ENCODE measurements at regions not wholly inside any gene's neighbourhood (a gene's known extent, or its start where the extent isn't known, plus 50 kb on each side); places are given as distances from the start of the nearest gene placed in this dataset.
"Not testable (repeated sequence)": the region's sequence is repeated elsewhere in the genome, so short reads cannot be mapped to it uniquely, and the experiment has no call there.

DNA sequence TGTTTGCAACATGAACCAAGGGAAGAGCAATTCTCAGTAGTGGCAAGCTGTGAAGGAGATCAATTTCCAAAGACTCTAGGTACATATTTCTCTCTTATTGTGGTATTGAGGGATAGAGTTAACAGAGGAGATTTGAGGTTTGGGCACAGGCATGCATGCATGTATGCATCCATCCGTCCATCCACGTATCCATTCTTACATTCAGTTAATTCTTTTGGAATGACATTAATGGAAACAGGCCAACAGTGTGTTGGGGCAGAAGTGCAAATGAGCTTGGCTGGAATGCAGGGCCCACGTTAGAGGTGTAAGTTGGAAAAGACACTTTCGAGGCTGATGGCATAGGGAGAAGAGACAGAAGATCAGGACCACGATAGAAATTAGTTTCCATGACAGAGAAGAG, 216.9 kb upstream of the PELI2 start:
- no peak for DNase-seq

DNA sequence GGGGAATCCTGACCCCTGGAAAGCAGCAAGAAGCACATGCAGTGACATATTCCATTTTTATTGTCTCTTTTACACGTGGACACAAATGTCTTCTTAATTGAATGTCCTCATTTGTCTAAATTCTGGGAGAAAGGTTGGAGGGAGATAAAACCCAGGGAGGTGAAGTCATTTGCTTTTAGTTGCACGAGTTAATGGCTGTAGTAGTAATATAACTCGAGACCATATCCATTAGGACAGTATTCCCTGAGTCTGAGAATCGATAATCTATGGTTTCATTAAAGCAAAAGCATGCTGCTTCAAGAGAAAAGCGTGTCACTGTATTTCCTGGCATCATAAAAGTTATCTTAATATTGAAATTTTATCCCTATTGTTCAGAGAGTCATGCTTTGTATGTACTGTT, 216.0 kb upstream of the PELI2 start:
- no peak for DNase-seq

DNA sequence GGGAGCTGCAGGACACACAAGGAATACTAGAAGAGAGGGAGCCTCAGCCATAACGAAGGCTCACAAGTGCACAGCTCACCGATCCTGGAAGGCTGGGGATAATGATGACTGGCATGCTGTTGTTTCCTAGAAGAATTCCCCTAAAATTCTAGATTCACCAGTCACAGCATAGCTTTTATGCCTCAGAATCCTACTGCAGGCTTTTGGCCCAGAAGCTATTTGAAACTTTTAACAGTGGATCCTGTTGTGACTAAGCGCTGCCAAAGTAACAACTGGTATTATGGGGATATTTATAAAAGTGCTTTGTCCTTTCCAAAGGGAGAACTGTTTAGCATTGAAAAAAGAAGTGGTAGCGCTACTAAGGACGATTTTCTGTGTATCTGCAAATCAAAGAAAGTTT, 214.1 kb upstream of the PELI2 start:
- no peak for DNase-seq

DNA sequence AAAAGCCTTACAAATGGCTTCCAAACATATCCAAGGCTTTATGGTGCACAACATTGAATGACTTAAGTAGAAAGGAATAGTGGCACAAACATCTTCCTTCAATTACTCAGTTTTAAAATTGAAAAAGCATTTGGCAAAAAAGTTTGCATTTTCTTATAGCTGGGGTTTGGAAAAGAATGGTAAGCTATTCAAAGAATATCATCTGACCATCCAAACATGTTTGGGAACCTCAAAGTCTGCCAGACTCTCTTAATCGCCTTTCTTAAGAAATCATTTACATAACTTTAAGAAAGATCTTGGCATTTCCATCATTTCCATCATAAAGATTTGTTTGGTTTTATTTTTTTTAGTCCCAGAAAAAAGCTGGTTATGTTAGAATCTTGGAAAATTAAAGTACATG, 210.1 kb upstream of the PELI2 start:
- no peak for DNase-seq

DNA sequence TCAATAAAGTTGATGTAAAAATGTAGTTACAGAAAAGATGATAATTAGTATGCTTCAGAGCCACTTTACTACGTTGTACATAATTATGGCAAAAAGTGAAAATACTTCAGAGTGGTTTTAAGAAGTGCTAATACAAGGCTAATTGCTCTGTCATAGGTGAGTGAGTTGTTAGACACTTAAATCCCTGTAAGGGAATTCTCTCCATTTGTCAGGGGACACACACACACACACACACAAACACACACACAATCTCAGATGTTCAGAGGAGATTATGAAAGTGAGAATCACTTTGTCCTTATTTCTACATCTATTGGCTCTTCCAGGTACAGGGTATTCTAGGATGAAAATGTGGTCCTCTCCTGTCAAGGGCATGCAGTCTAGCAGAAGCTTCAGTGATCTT, 208.3 kb upstream of the PELI2 start:
- no peak for DNase-seq

DNA sequence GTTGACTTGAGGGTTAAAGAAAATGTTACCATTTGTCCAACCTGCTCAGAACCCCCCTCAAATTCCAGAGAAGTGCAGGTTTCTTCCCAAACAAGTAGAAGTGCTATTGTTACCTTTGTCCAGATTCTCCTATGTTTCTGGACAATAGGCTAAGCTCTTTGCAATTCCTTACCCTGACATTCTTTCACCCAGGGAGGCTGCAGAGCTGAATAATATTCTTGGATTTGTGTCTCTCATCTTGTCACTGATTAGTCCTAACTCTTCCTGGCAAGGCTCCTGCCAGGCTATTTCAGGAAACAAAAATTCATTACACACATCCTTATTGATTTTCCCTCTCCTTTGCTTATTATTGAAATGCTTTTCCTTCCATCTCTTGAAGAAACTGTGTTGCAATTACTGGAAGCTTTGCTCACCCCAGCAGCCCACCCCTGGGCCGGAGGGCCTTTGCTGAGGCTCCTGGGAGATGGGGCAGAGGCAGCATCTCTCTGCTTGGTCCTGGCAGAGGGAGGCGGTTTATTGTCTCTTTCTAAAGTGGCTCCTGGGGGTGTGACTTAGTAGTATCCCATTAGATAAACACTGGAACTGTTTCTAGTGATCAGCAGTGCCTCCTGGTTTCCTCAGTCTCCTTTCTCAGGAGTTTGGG, 207.5 kb upstream of the PELI2 start:
- no peak for DNase-seq

DNA sequence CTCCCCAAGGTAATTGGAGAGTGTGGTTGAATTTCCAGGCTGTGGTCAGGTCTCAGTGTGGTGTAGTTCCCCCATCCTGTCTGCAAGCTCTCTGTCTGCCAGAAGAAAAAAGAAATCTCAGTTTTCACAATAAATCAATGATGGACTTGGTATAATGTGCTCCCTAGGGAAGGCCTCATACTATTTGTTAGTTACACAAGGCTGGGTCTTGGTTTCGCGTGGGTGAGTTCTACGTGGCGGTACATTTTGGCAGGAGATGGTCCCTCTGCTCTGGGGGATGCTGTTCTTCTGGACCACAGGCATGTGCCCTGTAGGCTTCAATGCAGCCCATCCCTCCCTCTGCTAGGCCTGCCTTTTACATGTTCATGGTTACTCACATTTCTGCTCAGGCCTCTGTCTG, 206.4 kb upstream of the PELI2 start:
- DNase-seq: no peak

DNA sequence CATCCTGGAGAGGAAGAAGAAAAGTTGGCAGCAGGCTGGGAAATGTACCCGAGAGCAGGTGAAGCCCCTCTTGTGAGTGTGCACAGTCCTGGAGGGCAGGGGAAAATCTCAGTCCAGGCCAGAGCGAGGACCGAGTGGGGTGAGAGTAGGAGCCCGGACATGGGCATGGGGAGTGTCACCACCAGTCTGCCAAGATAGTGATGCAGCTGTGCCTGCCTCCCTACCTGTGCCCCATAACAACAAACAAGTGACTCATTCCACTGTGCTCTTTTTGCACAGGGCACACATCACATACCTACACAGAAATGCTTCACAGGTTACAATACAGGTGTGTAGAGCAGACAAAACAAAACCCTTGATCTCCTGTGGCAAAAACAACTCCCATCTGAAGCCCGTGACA, 205.9 kb upstream of the PELI2 start:
- no peak for DNase-seq

DNA sequence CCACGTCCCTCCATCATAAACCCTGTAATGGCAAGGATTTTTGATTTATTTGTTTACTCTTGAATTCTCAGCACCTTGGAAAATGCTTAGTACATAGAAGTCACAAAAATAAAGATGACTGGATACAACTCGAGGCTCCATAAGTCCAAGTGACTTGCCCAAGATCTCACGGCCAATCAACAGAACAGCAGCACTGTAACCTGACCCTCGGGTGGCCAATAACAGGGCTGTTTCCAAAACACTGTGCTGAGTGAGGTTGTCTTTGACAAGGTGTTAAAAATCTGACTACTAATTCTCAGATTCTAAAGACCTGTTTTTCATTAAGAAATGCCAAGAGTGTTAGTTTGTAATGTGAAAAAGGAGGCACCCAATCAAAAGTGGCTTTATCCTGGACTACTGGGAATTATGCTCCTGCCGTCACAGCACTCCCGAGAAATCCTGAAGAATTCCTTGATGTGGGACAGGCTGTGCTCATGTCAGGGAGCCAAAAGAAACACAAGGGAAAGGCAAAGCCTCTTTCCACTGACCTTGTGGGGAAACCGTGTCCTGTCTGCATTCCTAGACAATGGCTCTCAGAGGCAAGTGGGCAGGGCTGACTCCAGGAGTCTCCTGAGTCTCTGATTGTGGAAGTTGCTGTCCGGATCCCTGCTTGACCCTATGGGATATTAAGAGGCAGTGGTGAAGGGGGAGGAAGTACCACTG, 204.7 kb upstream of the PELI2 start:
- DNase-seq: no peak

DNA sequence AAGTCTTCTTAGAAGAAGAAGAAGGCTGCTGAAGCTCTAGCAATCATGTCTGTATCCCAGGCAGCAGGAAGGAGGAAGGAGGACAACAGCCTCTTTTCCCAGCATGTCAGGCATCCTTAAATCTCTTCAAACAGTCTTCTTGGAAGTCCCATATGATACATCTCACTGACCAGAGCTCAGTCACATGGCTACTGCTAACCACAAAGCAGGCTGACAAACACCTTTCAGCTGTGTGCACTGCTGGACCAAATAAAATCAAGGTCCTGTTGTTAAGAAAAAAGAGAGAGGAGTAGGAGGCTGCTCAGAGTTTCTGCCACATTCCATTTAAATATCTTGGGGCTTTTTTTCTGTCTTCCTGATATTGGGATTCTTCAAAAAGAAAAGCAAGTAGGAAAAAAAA, 203.4 kb upstream of the PELI2 start:
- no peak for DNase-seq

DNA sequence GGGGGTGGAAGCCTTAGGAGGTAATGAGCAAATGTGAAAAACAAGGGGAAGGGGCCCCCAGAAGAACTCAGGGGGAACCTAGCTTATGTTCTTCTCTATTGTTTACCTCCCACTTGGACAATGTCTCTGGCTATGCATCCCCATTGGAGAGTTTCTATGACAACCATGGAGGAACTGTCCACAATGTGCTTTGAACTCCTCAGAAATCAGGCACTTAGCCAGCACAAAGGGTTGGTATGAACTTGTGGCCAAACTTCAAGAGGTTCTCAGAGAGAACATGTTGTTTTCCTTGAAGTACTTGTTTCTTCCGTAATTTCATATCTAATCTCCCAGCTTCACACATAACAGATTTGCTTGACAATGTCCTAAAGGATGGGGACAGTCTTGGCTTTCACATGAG, 202.8 kb upstream of the PELI2 start:
- DNase-seq: no peak

DNA sequence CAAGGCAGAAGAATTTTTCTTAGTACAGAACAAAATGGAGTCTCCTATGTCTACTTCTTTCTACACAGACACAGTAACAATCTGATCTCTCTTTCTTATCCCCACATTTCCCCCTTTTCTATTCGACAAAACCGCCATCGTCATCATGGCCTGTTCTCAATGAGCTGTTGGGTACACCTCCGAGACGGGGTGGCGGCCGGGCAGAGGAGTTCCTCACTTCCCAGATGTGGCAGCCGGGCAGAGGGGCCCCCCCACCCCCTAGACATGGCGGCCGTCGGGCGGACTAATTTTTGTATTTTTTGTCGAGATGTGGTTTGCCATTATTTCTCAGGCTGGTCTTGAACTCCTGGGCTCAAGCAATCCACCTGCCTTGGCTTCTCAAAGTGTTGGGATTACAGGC, 198.4 kb upstream of the PELI2 start:
- not testable (repeated sequence) for DNase-seq

DNA sequence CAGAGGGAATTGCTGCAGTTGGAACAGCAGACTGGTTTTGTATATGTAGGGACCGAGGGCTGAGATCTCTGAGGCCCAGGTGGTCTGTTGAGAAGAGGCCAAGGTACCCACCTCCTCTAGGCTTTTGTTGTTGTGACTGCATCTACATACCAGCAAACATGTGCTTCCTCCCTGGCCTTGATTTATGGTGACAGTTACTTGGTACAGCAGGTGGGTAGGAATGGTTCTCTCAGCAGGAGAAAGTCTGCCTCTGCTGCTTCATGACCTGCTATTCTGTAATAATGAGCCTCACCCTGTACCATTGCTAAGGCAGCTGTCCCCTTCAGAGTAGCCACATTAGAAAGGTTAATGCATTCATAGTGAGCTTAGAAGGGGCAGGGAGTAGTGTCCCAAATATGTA, 196.7 kb upstream of the PELI2 start:
- DNase-seq: no peak

DNA sequence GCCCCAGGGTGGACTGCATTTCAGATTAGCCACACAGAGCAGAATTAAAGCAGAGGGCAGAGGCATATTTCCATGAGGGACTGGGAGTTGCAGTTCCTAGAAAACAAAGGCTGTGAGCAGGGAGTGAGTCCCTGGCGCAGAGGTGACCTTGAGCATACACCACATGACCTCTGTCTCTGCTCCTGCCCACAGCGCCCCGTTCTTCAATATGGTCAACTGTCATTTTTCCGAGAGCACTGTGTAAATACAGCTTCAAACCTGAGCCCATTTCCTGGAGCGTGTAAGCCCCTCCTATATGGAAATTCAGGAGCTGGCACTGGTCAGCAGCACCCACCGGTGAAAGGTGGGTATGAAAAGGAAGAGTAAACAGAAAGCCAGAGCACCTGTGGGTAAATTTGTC, 192.2 kb upstream of the PELI2 start:
- no peak for DNase-seq

DNA sequence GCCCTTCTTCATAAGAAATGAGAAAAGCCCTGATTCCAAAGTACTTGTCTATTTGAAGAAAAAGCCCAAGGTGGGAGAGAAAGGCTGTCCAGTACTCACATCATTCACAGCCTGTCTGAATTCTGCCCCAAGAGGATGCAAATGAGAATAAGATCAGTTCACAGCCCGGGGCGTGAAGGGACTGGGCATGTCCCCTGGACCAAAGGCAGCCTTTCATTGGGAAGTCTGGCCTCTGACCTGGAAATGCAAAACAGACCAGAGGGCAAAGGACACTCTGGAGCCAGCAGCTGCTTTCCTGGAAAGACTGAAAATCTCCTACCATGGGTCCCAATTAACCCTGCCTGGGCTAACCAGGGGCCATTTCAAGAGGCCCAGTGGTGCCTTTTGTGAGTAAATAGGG, 191.2 kb upstream of the PELI2 start:
- DNase-seq: no peak

DNA sequence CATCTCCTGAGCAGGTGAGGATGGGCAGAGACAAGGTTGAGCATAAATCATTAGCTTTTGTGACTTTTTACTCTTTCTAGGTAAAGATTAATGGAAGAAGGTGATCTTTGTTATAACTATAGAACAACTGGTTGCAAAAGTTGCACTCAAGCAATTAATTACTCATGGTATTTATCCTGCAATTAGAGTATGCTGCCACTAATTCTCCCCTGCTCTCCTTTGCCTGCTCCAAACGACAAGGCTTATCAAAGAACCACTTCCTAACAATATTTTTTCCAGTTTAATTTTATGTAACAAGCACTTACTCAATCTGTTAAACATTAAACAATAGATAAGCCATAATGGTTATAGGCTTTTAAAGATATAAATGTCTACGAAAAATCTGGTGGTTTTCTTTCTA, 189.9 kb upstream of the PELI2 start:
- no peak for DNase-seq

DNA sequence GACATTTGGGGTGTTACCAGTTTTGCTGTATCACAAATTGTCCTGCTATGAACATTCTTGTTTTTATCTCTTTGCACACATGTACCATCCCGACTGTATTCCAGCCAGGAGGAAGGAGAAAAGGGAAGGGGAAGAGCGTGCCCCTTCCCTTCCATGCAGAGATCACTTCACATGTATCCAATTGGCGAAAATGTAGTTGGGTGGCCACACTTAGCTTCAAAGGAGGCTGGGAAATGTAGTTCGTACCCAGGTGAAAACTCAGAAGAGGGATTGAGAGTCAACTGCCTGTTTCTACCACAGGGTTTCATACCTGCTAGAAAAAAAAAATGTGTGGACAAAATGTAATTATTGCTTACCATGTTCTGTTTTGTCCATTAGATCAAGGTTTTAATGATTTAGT, 189.1 kb upstream of the PELI2 start:
- DNase-seq: no peak

DNA sequence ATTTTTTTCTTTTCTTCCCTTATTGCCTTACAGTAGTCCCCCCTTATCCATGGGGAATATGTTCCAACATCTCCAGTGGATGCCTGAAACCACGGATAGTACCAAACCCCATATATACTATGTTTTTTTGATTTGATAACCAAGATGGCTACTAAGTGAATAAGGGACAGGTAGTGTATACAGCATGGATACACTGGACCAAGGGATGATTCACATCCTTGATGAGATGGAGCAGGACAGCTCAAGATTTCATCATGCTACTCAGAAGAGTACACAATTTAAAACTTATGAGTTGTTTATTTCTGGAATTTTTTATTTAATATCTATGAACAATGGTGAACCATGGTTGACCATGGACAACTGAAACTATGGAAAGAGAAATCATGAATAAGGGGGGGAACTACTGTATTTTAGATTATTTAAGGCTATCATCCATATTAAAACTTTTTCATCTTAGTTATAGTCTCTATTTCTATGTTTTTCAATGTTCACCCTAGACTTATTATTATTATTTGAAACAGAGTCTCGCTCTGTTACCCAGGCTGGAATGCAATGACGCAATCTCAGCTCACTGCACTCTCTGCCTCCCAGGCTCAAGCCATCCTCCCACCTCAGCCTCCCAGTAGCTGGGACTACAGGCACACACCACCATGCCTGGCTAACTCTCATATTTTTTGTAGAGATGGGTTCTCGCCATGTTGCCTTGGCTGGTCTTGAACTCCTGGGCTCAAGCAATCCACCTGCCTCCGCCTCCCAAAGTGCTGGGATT, 188.0 kb upstream of the PELI2 start:
- DNase-seq: no peak

DNA sequence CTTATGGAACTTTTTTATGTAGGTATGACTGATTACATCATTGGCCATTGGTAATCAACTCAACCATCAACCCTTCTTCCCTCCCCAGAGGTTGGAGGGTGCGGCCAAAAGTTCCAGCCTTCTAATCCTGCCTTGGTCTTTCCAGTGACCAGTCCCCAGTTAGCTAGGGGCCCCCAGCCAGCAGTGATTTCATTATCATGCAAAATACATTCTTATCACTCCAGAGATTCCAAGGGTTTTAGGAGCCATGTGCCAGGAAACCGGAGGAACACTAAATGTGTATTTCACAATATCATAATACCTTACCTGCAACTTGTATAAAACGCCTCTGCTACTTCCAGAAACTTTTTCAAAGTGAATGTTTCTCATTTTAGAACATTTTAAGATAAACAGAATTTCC, 181.5 kb upstream of the PELI2 start:
- DNase-seq: no peak

DNA sequence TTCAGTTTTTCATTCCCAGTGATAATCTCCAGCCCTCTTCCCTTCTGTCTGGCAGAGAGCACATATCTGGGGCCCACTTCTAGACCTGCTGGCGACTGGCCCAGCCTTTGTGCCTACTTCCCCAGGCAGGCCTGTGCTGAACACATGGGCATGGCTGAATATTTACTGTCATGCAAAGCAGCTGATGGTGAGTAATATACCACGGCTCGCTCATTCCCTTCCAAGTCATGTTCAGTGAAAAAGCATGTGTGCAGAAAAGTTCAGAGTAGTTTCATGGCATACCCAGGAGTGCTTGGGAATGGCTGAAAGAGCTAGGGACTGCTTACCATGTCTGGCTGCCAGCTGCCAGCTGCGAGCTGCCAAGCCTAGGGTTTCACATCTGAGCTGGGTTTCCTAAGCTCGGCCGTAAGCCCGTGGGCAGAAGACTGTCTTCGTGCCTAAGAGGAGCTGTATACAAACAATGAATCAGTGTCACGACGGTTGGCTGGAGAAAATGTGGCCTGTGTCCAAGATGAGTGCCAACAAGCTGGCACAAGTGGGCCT, 179.9 kb upstream of the PELI2 start:
- DNase-seq: no peak

DNA sequence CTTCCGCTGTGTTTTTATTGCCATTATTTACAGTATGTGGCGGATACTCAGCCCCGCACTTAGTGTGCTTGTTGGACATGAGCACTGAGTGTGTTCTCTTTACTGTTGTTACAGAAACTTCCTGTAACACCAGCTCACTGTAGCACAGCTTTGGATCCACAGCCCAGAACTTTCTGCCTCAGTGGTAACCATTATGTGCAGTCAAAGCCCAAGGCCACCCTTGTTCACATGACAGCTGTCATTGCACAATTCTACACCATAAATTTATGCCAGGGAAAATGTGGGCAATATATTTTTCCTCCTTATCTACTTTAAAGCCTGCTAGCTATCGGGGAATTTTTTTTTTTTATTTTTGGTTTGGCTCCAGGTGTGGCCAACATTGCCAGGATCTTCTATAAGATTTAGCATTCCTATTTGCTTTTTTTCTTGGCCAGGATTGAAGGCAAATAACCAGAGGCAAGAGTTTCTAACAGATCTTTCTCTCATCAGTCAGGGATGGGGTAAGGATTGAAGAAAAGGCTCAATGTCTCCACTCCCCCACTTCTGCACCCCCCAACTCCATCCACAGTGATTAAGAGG, 176.0 kb upstream of the PELI2 start:
- no peak for DNase-seq

DNA sequence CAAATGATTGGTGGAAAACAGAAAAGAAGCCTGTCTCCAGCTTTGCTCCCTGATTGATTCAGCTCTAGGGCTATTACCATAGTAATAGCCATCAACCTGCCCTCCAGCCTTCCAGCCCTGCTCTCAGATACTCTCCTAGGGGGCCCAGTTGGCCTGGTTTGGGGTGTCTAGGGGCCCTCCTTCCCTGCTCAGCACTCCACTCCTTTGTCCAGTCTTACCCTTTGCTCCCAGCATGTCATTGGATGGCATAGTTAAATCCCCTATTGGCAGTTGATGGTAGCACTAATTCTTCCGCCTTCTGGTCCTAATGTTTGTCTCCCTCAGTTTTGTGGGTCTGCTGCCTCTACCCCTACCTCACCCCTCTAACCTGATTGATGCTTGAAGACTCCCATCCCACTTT, 175.4 kb upstream of the PELI2 start:
- DNase-seq: no peak

DNA sequence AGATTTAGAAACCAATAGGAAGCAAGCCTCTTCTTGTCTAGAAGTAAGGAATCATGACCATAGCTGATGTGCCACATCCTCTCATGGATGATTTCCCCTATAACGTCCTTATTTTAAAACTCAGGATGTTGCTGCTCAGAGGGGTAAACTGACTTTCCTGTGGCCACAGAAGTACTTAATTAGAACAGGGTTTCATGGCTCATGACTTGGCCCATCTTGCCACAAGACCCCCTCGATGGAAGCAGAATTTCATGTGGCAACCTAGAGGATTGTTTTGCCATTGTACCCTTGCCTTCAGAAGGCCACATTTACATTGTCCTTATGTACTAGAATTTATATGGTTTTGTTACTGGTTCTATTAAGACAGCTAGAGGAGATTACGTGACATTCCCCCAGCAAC, 173.5 kb upstream of the PELI2 start:
- no peak for DNase-seq

DNA sequence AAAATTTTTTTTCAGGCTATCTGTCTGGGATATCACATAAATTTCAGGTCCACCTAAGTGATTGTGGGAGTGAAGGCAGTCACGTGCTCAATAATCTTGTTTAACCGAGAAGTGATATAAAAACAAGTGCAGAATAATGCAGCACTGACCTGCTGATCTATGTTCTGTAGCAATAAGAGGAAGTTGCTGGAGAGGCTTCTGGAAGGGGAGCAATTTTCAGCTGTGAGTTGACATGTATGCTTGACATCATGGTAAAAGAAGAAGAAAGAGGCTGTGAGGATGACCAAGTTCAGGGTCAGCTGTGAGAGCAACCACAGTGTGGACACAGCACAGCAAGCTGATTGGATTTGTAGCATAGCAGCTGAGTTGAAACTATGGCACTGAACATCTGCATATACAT, 172.0 kb upstream of the PELI2 start:
- DNase-seq: no peak
